ENCODE measurements at regions not wholly inside any gene's neighbourhood (a gene's known extent, or its start where the extent isn't known, plus 50 kb on each side); places are given as distances from the start of the nearest gene placed in this dataset.

GRCh38 chr14:101234999-101235334 is 326.3 kb upstream of the DIO3 start:
- in situ Hi-C loops (cut with MboI; ENCODE audit: low pct_unique_long_range_greater_than_20kb, low sequenced_read_pairs) = loop anchor here (25.0 kb wide), 1 partner anchor 323 kb away; the partner anchor contains the start of gene RTL1
- no peak for DNase-seq

- peak; percentile 58 for DNase-seq
- in situ Hi-C loops (cut with MboI; ENCODE audit: low pct_unique_long_range_greater_than_20kb, low sequenced_read_pairs) = loop anchor here (25.0 kb wide), 1 partner anchor 323 kb away; the partner anchor contains the start of gene RTL1
Observed at GRCh38 chr14:101235335-101236103, 325.8 kb upstream of the DIO3 start.

GRCh38 chr14:101236496-101237251 is 324.6 kb upstream of the DIO3 start:
- DNase-seq = no peak
- in situ Hi-C loops (cut with MboI; ENCODE audit: low pct_unique_long_range_greater_than_20kb, low sequenced_read_pairs) = loop anchor here (25.0 kb wide), 1 partner anchor 324 kb away; the partner anchor contains the start of gene RTL1

DNA sequence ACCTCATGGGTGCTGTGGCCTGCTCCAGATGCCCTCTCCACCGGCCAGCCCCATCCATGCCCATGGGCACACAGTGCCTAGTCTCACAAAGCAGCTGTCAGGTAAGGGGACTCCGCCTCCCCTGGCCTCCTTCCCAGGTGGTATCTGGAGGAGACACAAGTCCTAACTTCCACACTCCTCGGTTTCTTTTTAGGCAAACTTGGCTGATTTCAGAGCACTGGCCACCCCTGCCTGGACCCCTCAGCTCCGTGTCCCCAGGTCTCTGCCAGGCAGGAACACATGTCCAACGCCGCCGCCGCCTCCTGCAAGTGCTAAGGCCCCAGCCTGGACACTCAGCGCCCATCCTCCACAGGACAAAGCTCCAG is 324.1 kb upstream of the DIO3 start:
- in situ Hi-C loops (cut with MboI; ENCODE audit: low pct_unique_long_range_greater_than_20kb, low sequenced_read_pairs) = loop anchor here (25.0 kb wide), 1 partner anchor 325 kb away; the partner anchor contains the start of gene RTL1
- DNase-seq = no peak

DNA sequence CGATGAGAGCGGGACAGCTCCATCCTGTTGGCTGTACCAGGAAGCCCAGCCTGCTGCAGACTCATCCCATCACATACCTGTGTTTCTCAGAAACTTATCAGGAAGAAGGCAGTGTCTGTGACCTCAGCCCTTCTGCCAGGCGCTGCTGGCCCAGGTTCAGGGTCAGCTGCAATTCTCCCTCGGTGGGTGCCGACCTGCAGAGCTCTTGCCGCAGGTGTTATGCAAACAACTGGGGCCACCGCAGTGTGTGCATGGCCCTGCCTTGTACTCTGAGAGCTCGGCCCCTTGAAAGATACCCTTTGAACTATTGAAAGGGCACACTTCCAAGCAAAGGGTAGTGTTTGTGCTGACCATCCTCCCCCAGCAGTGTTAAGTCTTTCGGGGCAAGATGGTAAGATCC is 322.2 kb upstream of the DIO3 start:
- no peak for DNase-seq
- in situ Hi-C loops (cut with MboI; ENCODE audit: low pct_unique_long_range_greater_than_20kb, low sequenced_read_pairs) = loop anchor here (25.0 kb wide), 1 partner anchor 327 kb away; the partner anchor contains the start of gene RTL1

DNA sequence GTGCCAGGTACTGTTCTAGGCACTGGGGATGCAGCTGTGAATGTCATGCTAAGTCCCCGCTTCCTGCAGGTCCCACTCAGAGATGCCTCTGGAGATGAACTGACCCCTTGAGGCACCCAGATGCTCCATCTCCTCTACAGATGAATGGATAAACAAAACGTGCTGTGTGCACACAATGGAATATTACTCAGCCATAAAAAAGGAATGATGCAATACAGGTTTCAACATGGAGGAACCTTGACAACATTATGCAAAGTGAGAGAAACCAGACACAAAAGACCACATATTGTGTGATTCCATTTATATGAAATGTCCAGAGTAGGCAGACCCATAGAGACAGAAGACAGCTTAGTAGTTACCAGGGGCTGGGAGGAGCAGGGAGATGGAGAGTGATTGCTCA is 320.1 kb upstream of the DIO3 start:
- no peak for DNase-seq
- in situ Hi-C loops (cut with MboI; ENCODE audit: low pct_unique_long_range_greater_than_20kb, low sequenced_read_pairs) = loop anchor here (25.0 kb wide), 1 partner anchor 329 kb away; the partner anchor contains the start of gene RTL1

GRCh38 chr14:101241807-101242278 is 319.5 kb upstream of the DIO3 start:
- in situ Hi-C loops (cut with MboI; ENCODE audit: low pct_unique_long_range_greater_than_20kb, low sequenced_read_pairs) = loop anchor here (25.0 kb wide), 1 partner anchor 330 kb away; the partner anchor contains the start of gene RTL1
- no peak for DNase-seq

DNA sequence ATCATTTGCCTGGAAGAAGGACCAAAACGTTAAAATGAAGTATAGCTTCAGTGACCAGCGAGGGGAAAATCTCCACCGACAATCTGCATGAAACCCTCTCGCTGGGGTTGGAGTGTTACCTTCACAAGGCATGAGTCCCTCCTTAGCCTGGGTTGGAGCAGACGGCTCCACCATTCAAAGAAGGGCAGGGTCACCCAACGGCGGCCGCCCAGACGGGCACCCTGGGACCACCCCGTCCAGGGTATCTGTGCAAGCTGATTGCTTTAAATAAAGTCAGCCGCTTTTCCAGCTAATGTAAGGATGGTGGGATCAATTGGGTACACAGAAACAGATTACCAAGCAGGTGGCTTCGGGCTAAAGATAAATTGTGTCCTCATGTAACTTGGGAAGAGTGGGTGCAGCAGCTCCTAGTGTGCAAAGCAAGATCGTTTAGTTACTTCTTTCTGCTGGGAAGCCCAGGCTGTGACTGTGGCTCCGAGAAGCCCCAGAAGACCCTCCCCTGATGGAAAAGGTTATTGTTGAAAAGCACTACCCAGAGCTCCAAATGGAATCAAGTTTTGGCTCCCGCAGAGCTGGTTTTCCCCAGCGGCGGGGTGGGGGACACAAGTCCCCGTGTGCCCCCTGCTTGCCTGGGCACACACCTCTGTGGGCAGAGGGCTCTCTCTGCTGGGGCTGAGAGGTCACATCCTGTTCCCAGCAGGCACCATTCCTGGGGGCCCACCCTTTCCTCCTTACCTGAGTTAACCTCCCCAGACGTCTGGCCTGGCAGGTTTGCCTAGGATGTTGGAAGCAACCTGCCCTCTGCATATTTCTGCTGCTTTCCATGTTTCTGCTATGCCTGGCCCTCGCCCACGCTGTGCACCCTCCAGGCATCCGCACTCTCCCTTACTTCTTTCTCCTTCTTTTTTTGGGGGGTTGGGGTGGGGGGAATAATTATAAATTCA is 318.6 kb upstream of the DIO3 start:
- DNase-seq = no peak
- in situ Hi-C loops (cut with MboI; ENCODE audit: low pct_unique_long_range_greater_than_20kb, low sequenced_read_pairs) = loop anchor here (25.0 kb wide), 1 partner anchor 330 kb away; the partner anchor contains the start of gene RTL1

DNA sequence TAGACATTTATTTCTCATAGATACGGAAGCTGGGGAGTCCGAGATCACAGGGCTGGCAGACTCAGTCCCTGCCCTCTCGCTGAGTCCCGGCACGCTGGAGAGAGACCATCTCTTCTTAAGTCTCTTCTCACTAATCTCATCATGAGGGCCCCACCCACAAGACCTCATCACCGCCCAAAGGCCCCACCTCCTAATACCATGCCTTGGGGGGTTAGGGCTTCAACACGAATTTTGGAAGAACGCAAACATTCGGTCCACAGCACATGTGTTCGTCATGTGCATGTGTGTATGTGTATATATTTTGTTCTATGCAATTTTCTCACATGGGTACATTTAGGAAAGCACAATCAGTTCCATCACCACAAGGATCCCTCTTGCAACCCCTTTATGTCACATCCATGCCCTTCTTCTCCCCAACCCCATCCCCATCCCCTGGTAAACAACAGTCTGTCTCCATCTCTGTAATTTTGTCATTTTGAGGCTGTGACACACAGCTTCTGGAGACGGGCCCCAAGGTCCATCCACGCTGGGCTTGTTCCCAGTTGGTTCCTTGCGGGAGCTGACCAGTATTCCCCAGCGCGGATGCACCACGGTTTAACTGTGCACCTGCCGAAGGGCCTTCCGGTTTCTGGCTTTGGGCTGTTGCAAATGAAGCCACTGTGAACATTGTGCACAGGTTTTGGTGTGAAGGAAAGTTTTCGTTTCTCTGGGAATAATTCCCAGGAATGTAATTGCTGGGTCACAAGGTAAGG is 317.5 kb upstream of the DIO3 start:
- in situ Hi-C loops (cut with MboI; ENCODE audit: low pct_unique_long_range_greater_than_20kb, low sequenced_read_pairs) = loop anchor here (25.0 kb wide), 1 partner anchor 331 kb away; the partner anchor contains the start of gene RTL1
- no peak for DNase-seq

DNA sequence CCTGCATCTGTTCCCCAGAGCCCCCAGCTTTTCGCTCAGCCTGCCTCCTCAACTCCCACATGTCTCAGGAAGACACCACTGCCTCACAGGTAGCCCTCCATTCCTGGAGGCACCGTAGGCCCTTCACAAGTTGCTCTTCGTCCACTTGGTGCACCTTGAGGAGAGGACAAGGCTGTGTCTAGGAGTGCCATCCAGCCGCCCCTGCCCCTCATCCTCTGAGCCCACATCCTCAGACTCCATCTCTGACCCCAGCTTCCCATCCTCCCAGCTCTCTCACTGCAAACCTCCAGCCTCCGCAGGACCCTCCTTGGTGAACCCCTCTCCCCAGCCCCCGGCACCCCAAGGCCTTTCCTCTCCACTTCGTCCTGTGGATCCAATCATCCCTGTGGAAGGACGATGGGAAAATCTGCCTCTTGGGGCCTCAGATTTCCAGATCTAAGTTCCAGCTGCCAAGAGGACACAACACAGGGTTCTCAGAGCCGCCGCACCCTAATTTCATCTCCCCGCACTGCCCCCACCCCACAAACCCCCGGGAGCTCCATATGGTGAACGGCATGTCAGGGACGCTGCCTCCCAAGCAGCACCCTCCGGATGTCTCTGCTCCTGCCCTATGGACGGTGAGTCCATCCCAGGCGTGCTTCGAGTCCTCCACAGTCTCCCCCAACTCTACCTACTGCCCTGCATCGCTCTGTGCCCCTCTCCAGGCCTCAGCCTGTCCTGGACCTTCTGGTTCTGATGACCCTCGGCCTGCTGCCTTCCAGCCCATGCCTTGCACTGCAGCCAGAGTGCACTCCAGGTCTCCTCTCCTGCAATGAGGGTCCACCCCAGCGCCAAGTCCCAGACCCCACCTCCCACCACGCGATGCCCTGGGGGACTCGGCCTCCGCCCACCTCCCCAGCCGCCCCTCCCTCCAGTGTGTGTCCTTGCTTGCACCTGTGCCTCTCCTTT is 314.1 kb upstream of the DIO3 start:
- in situ Hi-C loops (cut with MboI; ENCODE audit: low pct_unique_long_range_greater_than_20kb, low sequenced_read_pairs) = loop anchor here (25.0 kb wide), 1 partner anchor 335 kb away; the partner anchor contains the start of gene RTL1
- DNase-seq = no peak

- in situ Hi-C loops (cut with MboI; ENCODE audit: low pct_unique_long_range_greater_than_20kb, low sequenced_read_pairs) = loop anchor here (25.0 kb wide), 1 partner anchor 336 kb away; the partner anchor contains the start of gene RTL1
Observed at GRCh38 chr14:101247842-101248725, 313.2 kb upstream of the DIO3 start.

GRCh38 chr14:101248840-101249675 is 312.2 kb upstream of the DIO3 start:
- no peak for DNase-seq
- in situ Hi-C loops (cut with MboI; ENCODE audit: low pct_unique_long_range_greater_than_20kb, low sequenced_read_pairs) = loop anchor here (25.0 kb wide), 1 partner anchor 337 kb away; the partner anchor contains the start of gene RTL1

More at GRCh38 chr14:101247842-101248725, 313.2 kb upstream of the DIO3 start:
- no peak for DNase-seq

- no peak for DNase-seq
- in situ Hi-C loops (cut with MboI; ENCODE audit: low pct_unique_long_range_greater_than_20kb, low sequenced_read_pairs) = loop anchor here (25.0 kb wide), 1 partner anchor 337 kb away; the partner anchor contains the start of gene RTL1
Observed at GRCh38 chr14:101249676-101250036, 311.6 kb upstream of the DIO3 start.

DNA sequence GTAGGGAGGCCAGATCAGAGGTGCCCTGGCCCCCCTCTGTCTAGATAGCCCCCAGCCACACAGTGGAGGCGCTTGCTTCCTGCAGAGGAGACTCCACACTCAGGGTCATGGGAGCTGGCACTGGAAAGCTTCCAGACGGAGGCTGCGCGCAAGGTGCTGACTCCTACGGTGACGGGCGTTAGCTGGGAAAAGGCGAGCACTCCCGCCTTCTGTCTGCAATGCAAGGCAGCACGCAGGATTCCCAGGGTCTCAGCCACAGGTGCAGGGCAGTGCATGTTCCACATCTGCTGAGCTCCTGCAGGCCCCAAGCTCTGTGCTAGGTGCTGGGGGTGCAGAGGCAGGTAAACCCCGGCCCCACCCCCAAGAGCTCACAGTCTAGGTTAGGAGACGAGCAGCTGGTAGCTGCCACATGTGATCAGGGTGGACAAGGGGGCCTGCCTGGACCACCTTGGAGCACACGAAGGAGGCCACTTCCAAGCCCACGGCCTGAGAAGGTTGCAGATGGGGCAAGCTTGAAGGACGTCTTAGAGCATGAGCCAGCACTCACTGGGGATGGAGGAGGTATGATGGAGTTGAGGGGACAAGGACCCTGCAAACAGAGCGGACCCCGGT is 310.9 kb upstream of the DIO3 start:
- in situ Hi-C loops (cut with MboI; ENCODE audit: low pct_unique_long_range_greater_than_20kb, low sequenced_read_pairs) = no loop called here
- DNase-seq = no peak
